ENCODE measurements at regions not wholly inside any gene's neighbourhood (a gene's known extent, or its start where the extent isn't known, plus 50 kb on each side); places are given as distances from the start of the nearest gene placed in this dataset.

DNA sequence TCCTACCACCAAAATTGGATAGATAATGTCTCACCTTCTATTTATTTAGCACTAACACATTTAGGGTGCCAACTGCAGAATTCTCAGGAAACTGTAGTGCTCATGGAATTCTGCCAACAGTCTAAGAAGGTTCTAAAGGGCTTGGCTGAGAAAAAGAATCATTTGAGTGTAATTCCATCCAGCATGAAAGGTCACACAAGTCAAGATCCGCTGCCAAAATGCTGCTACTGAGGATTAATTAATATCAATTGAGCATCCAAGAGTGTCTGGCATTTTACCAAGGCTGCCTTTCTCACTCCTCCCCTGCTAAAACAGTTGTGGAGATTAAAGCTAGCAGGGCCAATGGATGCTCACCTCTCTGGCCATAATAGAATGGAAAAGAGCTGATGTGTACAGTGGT lies 112.7 kb downstream of the FHL5 start:
- intact Hi-C loops (cut with DNase I; ENCODE audit: low total_unique reads), result no loop called here
- H3K4me3 ChIP-seq (ENCODE audit: low read depth, poor library complexity, severe bottlenecking), result no peak overlapping the region
- 21 to 28% methylated on average over 1 of the region's 1 CpG for WGBS, 2 donors
- TF ChIP-seq, protein P1, sequence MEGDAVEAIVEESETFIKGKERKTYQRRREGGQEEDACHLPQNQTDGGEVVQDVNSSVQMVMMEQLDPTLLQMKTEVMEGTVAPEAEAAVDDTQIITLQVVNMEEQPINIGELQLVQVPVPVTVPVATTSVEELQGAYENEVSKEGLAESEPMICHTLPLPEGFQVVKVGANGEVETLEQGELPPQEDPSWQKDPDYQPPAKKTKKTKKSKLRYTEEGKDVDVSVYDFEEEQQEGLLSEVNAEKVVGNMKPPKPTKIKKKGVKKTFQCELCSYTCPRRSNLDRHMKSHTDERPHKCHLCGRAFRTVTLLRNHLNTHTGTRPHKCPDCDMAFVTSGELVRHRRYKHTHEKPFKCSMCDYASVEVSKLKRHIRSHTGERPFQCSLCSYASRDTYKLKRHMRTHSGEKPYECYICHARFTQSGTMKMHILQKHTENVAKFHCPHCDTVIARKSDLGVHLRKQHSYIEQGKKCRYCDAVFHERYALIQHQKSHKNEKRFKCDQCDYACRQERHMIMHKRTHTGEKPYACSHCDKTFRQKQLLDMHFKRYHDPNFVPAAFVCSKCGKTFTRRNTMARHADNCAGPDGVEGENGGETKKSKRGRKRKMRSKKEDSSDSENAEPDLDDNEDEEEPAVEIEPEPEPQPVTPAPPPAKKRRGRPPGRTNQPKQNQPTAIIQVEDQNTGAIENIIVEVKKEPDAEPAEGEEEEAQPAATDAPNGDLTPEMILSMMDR (IDR thresholded peaks at IDR 0.05), result no peak
- DNase-seq (ENCODE audit: low spot score in 2 of 2), result no peak
